ENCODE measurements at regions not wholly inside any gene's neighbourhood (a gene's known extent, or its start where the extent isn't known, plus 50 kb on each side); places are given as distances from the start of the nearest gene placed in this dataset.
"Not testable (repeated sequence)": the region's sequence is repeated elsewhere in the genome, so short reads cannot be mapped to it uniquely, and the experiment has no call there.

- H3K9me3 Mint-ChIP-seq: peaks cover 30% of the 10 kb centered on the region
- H3K27me3 Mint-ChIP-seq: peaks cover 30% of the 10 kb centered on the region
- ATAC-seq: no peak
- peaks cover 3% of the 10 kb centered on the region for H3K36me3 Mint-ChIP-seq
- no peak overlapping the region for H3K4me3 Mint-ChIP-seq
- H3K4me1 Mint-ChIP-seq: no peaks in the 10 kb centered on the region
- H3K27ac Mint-ChIP-seq: no peak overlapping the region
Observed at GRCh38 chr7:400901-401485, 111.0 kb downstream of the FOXL3 start.

- Mint-ChIP-seq H3K4me3 (no peak overlapping the region), H3K9me3 (peaks cover 25% of the 10 kb centered on the region), H3K4me1 (no peaks in the 10 kb centered on the region), H3K27me3 (peaks cover 35% of the 10 kb centered on the region), H3K27ac (no peak overlapping the region), H3K36me3 (no peaks in the 10 kb centered on the region)
- no peak for ATAC-seq
Observed at GRCh38 chr7:401495-401894, 111.5 kb downstream of the FOXL3 start.

- Mint-ChIP-seq H3K9me3 (peaks cover 9% of the 10 kb centered on the region), H3K27me3 (peaks cover 37% of the 10 kb centered on the region), H3K4me1 (no peaks in the 10 kb centered on the region), H3K27ac (no peak overlapping the region), H3K4me3 (no peak overlapping the region), H3K36me3 (no peaks in the 10 kb centered on the region)
- no peak for ATAC-seq
Observed at GRCh38 chr7:404812-405488, 114.7 kb downstream of the PDGFA start.

DNA sequence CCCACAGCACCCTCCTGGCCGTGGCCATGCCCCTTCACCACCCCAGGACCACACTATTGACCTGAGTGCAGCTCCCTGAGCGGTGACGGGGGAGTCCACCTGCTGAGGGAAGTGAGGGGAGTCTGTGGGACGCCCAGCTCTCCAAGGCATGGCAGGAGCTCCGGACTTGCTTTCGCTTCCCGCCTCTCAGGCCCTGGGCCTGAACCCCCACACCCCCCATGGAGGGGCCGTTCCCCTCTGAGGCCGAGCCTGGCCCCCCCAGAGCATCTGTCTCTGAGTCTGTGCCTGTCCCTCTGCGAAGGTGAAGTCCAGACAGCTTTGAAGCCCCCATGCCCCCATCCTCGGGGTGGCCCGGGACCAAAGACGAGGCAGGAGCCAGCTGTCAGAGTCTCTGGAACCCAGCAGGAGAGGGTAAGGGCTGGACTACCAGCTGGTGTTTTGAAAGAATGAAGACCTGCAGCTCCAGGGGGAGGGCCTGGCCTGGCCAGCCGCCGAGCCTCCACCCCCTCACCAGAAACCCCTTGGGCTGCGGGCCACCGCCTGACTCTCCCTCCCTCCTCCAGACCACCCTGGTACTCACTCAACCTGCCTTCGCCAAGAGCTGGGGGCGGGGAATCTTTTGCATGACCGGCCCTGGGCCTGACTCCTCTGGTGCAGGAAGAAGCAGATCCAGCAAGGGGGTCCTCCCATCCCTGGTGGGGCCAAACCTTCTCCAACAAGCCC is 114.0 kb downstream of the PDGFA start:
- Mint-ChIP-seq H3K4me1 (no peaks in the 10 kb centered on the region), H3K4me3 (no peak overlapping the region), H3K36me3 (no peaks in the 10 kb centered on the region), H3K9me3 (peaks cover 9% of the 10 kb centered on the region), H3K27ac (no peak overlapping the region), H3K27me3 (peaks cover 35% of the 10 kb centered on the region)
- ATAC-seq: no peak

- H3K4me1 Mint-ChIP-seq: peaks cover 10% of the 10 kb centered on the region
- peaks cover 8% of the 10 kb centered on the region for H3K9me3 Mint-ChIP-seq
- H3K4me3 Mint-ChIP-seq: no peak overlapping the region
- H3K36me3 Mint-ChIP-seq: no peaks in the 10 kb centered on the region
- ATAC-seq: no peak
- peaks cover 32% of the 10 kb centered on the region for H3K27me3 Mint-ChIP-seq
- H3K27ac Mint-ChIP-seq: no peak overlapping the region
Observed at GRCh38 chr7:407721-408539, 111.7 kb downstream of the PDGFA start.

- Mint-ChIP-seq H3K27ac (no peak overlapping the region), H3K36me3 (no peaks in the 10 kb centered on the region), H3K4me3 (no peak overlapping the region), H3K27me3 (peaks cover 32% of the 10 kb centered on the region), H3K4me1 (peaks cover 10% of the 10 kb centered on the region), H3K9me3 (peaks cover 6% of the 10 kb centered on the region)
- no peak for ATAC-seq
Observed at GRCh38 chr7:408751-409311, 110.8 kb downstream of the PDGFA start.

GRCh38 chr7:409339-410281 is 110.0 kb downstream of the PDGFA start:
- H3K36me3 Mint-ChIP-seq: no peaks in the 10 kb centered on the region
- peaks cover 10% of the 10 kb centered on the region for H3K4me1 Mint-ChIP-seq
- no peak for ATAC-seq
- H3K9me3 Mint-ChIP-seq: peaks cover 8% of the 10 kb centered on the region
- peaks cover 34% of the 10 kb centered on the region for H3K27me3 Mint-ChIP-seq
- no peak overlapping the region for H3K27ac Mint-ChIP-seq
- H3K4me3 Mint-ChIP-seq: no peak overlapping the region

DNA sequence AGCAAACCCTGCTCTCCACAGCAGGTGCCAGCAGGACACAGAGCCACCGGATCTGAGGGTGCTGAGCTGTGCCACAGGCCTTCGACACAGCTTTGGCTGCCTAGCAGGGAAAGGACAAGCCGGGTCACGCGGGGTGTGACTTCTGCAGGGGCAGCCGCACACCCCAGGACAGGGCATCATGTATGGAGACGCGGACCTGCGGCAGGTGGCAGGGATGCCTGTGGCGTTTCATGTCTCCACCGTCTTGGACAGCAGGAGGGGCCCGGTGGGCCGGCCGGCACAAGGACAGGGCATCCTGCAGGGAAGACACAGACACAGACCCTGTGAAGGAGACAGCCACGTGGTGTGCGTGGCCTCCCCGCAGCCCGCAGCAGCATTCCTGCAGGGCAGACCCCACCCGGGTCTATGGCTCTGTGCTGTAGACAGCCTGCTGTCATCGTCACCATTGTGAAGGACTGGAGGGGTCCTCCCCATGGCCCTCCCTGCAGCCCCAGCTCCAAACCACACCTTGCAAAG is 109.2 kb downstream of the PDGFA start:
- Mint-ChIP-seq H3K27me3 (peaks cover 38% of the 10 kb centered on the region), H3K4me1 (peaks cover 10% of the 10 kb centered on the region), H3K27ac (no peak overlapping the region), H3K9me3 (peaks cover 8% of the 10 kb centered on the region), H3K4me3 (no peak overlapping the region), H3K36me3 (no peaks in the 10 kb centered on the region)
- ATAC-seq: no peak

DNA sequence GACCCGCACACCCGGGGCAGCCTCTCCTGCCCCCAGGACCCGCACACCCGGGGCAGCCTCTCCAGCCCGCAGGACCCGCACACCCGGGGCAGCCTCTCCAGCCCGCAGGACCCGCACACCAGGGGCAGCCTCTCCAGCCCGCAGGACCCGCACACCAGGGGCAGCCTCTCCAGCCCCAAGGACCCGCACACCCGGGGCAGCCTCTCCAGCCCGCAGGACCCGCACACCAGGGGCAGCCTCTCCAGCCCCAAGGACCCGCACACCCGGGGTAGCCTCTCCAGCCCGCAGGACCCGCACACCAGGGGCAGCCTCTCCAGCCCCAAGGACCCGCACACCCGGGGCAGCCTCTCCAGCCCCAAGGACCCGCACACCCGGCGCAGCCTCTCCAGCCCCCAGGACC is 108.5 kb downstream of the PDGFA start:
- peaks cover 33% of the 10 kb centered on the region for H3K27me3 Mint-ChIP-seq
- H3K4me1 Mint-ChIP-seq, H3K27ac Mint-ChIP-seq, H3K4me3 Mint-ChIP-seq, ATAC-seq, H3K9me3 Mint-ChIP-seq, H3K36me3 Mint-ChIP-seq: not testable (repeated sequence)

GRCh38 chr7:411677-412312 is 107.9 kb downstream of the PDGFA start:
- H3K9me3 Mint-ChIP-seq: peaks cover 8% of the 10 kb centered on the region
- H3K4me3 Mint-ChIP-seq: no peak overlapping the region
- H3K4me1 Mint-ChIP-seq: peaks cover 10% of the 10 kb centered on the region
- no peak overlapping the region for H3K27ac Mint-ChIP-seq
- peaks cover 26% of the 10 kb centered on the region for H3K27me3 Mint-ChIP-seq
- ATAC-seq: no peak
- H3K36me3 Mint-ChIP-seq: no peaks in the 10 kb centered on the region

DNA sequence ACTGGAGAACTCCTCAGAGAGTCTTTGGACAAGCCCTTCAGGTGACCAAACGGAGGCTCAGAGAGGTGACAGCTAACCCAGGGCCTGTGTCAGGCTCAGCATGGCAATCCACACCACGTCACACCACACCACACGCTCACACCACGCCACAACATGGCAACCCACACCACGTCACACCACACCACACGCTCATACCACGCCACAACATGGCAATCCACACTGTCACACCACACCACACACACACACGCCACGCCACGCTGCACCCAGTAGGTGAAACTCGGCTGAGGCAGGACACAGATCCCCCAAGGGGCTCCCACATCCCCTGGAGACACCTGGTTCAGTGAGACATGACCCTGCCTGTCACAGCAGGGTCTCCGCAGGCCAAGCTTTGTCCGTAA is 107.3 kb downstream of the PDGFA start:
- Mint-ChIP-seq H3K4me1 (peaks cover 10% of the 10 kb centered on the region), H3K4me3 (peak overlapping the region; percentile 5), H3K27me3 (peaks cover 25% of the 10 kb centered on the region), H3K36me3 (no peaks in the 10 kb centered on the region), H3K27ac (no peak overlapping the region), H3K9me3 (peaks cover 8% of the 10 kb centered on the region)
- ATAC-seq: peak; percentile 65

DNA sequence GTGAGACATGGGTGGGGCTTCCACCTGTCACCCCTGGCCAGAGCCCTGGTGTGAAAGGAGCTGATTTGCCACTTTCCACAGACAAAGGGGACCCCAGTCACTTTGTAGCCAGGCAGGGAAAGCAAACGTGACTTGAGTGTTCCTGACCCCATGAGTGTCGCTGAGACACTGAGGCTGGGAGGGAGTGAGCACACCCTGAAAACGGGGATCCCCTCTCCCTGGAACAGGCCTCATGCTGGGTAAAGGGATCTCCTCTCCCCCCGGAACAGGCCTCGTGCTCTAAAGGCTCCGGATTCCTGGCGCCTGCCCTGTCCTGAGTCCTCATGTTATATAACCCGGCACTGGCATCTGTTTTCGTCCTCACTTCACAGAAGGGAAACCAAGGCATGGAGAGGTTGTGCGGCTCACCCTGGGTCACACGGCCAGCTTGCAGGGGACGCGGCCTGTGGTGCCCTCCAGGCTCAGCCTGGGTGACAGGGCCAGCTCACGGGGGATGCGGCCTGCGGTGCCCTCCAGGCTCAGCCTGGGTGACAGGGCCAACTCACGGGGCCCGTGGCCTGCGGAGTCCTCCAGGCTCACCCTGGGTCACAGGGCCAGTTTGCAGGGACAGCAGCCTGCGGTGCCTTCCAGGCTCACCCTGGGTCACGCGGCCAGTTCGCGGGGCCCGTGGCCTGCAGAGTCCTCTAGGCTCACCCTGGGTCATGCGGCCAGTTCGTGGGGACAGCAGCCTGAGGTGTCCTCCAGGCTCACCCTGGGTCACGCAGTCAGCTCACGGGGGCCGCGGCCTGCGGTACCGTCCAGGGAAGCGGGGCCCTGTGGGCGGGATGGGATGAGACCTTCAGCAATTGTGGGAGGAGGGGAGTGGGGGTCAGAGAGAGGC is 104.7 kb downstream of the PDGFA start:
- no peak overlapping the region for H3K4me3 Mint-ChIP-seq
- H3K36me3 Mint-ChIP-seq: no peaks in the 10 kb centered on the region
- peaks cover 7% of the 10 kb centered on the region for H3K9me3 Mint-ChIP-seq
- H3K27ac Mint-ChIP-seq: no peak overlapping the region
- H3K4me1 Mint-ChIP-seq: peaks cover 10% of the 10 kb centered on the region
- ATAC-seq: no peak
- peaks cover 10% of the 10 kb centered on the region for H3K27me3 Mint-ChIP-seq
